Mucosa of gallbladder (tissue), 1 donor: ENCODE measurements at regions not wholly inside any gene's neighbourhood (a gene's known extent, or its start where the extent isn't known, plus 50 kb on each side); places are given as distances from the start of the nearest gene placed in this dataset.
"Not testable (repeated sequence)": the region's sequence is repeated elsewhere in the genome, so short reads cannot be mapped to it uniquely, and the experiment has no call there.

Experiments
- DNase-seq: peaks from one replicate; pipeline ENCODE4 v3.0.0-alpha.2; 2020; ENCODE audit warnings: low spot score
- donor health status: DM: no; HTN: no; CAD: no.

GRCh38 chr13:87538366-87539052 lies 132.7 kb upstream of the SLITRK5 start:
- DNase-seq: no peak

GRCh38 chr13:87553142-87553541 lies 118.0 kb upstream of the SLITRK5 start:
- no peak for DNase-seq

GRCh38 chr13:87554045-87554444 lies 117.1 kb upstream of the SLITRK5 start:
- no peak for DNase-seq

GRCh38 chr13:87557788-87558187 lies 113.4 kb upstream of the SLITRK5 start:
- no peak for DNase-seq

- DNase-seq: not testable (repeated sequence)
Observed at GRCh38 chr13:87561580-87561979, 109.6 kb upstream of the SLITRK5 start.

GRCh38 chr13:87570669-87571068 lies 100.5 kb upstream of the SLITRK5 start:
- DNase-seq: no peak

GRCh38 chr13:87582399-87582798 lies 88.8 kb upstream of the SLITRK5 start:
- no peak for DNase-seq

GRCh38 chr13:87590518-87590917 lies 80.7 kb upstream of the SLITRK5 start:
- DNase-seq: no peak

- DNase-seq: not testable (repeated sequence)
Observed at GRCh38 chr13:87604437-87604836, 66.7 kb upstream of the SLITRK5 start.

- no peak for DNase-seq
Observed at GRCh38 chr13:87607266-87607665, 63.9 kb upstream of the SLITRK5 start.

GRCh38 chr13:87614276-87614675 lies 56.9 kb upstream of the SLITRK5 start:
- no peak for DNase-seq
